ENCODE measurements at regions not wholly inside any gene's neighbourhood (a gene's known extent, or its start where the extent isn't known, plus 50 kb on each side); places are given as distances from the start of the nearest gene placed in this dataset.

DNA sequence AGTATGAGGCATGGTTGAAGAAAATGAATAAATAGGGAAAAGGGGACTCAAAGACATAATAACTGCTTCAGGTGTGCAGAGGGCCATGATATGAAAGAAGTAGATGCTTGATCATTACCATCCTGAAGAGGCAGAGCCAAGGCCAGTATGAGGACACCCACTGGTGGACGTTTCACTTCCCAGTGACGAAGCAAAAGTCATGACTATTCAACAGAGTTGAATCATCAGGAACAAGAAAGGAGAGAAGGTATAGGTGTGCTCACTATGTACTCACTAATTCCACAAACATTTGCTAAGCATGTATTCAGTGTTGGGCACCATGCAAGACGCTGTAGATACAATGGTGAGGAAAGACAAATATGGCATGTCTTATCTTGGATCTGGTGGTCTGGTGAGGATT, 319.2 kb upstream of the RUNX1 start:
- TF ChIP-seq GATA3 (IDR thresholded peaks at IDR 0.05; ENCODE audit: low read depth, low read length) (no peak), GATA2 (IDR thresholded peaks at IDR 0.05; ENCODE audit: low read depth, low read length) (no peak)

DNA sequence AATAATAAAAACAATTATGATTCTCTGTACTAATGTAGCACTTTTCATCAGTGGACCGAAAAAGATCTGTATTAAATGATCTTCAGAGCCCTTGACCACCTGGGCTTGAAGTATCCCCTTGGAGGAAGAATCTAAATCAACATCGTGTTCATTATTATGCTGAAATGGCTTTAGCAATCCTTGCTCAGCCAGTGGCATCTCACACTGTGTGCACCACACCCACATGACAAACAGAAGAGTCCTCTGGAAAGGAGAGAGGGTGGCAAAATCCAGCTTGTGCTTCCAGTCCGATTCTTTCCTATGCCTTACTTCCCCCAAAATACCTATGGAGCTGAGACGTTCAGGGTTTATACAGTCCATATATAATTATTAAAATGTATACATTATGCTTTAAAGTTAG, 318.5 kb upstream of the RUNX1 start:
- TF ChIP-seq GATA2 (IDR thresholded peaks at IDR 0.05; ENCODE audit: low read depth, low read length) (no peak), GATA3 (IDR thresholded peaks at IDR 0.05; ENCODE audit: low read depth, low read length) (no peak)

DNA sequence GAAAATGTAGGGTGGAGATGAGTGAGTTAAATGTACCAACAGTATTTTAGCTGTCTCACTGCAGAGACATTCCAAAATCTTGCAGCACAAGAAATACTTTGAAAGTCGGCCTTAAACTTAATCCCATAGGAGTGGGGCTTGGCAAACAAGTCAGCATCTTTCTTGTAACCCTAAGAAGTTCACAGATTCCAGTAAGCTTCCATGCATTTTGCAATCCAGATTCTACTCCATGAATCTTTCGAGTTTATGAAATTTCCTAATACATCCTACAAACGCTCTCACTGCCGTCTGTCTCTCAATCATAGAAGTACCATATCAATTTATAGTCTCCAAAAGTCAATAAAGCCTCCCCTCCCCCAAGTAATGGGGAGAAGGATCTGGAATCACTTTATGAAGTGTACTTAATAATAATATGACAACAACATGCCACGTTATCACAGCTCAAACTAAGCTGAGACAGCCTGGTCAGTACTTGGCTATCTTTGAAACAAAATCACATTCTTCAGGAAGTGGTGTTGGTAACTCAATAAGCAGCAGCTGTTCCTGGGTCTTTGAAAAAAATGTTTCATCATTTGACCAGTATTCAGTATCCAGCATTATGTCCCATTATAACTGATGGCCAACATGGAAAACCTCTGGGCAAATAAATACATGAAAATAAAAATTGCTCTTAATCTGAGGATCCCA, 317.4 kb upstream of the RUNX1 start:
- TF ChIP-seq GATA3 (IDR thresholded peaks at IDR 0.05; ENCODE audit: low read depth, low read length) (no peak), GATA2 (IDR thresholded peaks at IDR 0.05; ENCODE audit: low read depth, low read length) (no peak)

DNA sequence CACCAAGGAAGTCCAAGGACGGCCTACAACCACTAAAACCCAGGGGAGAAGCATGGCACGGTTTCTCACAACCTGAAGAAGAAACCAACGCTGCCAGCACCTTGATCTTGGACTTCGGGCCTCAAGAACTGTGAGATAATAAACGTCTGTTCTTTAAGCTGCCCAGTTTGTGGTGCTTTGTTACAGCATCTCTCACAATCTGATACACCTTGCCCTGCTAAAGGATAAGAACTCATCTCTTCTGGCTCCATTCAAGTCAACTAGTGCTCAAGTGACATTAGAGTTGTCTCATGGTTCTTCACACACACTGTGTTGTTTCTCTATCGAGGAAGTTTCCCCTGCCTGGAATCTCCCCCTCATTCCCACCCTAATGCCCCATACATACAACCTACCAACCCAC, 314.4 kb upstream of the RUNX1 start:
- TF ChIP-seq GATA3 (IDR thresholded peaks at IDR 0.05; ENCODE audit: low read depth, low read length) (no peak), GATA2 (IDR thresholded peaks at IDR 0.05; ENCODE audit: low read depth, low read length) (no peak)

DNA sequence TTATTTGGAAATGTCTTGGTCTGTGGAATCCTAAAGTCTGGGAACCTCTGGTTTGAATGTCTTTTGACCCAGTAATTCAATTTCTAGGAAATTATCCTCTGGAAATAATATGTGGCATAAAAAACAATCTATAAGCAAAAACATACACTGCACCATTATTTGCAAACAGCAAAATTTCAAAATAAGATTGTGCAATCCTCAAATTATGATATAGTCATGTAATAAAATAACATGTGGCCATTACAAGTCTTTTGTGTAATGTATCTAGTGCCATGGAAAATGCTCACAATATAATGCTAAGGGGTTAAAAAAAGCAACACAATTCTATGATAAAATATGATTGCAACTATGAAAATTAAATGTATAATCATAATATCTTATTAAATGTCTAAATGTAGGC, 312.9 kb upstream of the RUNX1 start:
- no peak for TF ChIP-seq GATA3 (IDR thresholded peaks at IDR 0.05; ENCODE audit: low read depth, low read length)
- TF ChIP-seq GATA2 (IDR thresholded peaks at IDR 0.05; ENCODE audit: low read depth, low read length): no peak

DNA sequence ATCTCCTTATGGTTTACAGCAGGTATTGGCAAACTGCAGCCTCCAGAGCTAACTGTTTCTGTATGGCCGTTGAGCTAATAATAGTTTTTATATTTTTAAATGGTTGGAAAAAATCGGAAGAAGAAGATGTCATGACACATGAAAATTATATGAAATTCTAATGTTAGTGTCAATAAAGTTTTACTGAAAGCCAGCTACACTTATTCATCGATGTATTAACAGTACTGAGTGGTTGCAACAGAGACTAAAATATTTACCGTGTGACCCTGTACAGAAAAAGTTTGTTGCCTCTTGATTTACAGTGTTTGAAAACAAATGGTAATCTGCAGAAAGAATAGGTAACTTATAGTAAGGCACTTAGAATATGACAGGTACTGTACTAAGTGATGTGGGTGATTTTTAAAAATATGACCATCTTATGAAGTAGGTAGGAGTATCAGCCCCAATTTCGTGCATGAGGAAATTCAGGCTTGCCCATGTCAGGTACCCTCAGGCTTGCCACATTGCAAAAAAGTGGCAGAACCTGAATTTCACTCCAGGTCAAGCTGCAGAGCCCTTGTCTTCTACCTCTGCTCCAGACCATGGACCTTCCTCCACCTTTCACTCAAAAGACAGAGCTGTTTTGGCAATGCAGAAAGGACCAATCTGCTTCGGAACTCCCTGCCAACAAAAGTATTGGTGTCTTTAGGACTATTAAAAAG, 311.9 kb upstream of the RUNX1 start:
- TF ChIP-seq GATA2 (IDR thresholded peaks at IDR 0.05; ENCODE audit: low read depth, low read length): no peak
- TF ChIP-seq GATA3 (IDR thresholded peaks at IDR 0.05; ENCODE audit: low read depth, low read length): no peak

DNA sequence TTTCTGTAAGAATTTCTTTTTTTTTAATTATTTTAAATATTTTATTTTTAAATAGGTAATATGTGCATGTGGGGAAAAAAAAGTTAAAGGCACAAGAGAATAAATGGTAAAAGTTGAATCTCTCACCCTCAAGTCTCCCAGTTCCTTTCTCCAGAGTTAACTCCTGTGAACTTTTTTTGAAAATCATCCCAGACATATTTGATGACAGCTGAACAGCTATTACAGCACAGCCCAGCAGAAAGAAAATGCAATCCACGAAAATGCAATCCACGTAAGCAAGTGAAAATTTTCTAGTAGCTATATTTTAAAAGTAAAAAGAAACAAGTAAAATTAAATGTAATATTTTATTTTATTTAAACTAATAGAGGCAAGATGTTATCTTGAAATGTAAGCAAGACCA, 310.0 kb upstream of the RUNX1 start:
- TF ChIP-seq GATA3 (IDR thresholded peaks at IDR 0.05; ENCODE audit: low read depth, low read length): no peak
- no peak for TF ChIP-seq GATA2 (IDR thresholded peaks at IDR 0.05; ENCODE audit: low read depth, low read length)

DNA sequence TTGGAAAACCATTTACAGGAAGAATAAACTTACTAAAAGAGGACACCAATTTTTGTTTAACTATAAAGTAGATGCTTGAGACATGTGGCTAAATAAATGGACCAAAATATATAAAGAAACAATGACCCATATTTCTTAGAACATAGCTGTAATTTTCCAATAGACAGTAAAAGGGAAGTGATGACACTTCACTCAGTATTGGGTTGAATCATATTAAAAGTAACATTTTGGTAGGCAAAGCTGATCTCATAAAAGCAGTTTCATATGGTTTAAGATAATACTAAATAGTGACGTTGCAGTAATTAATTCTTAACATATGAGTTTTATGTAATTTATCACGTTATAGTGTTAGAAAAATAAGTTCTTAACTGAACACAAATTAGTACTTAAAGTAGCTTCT, 308.9 kb upstream of the RUNX1 start:
- TF ChIP-seq GATA3 (IDR thresholded peaks at IDR 0.05; ENCODE audit: low read depth, low read length): no peak
- TF ChIP-seq GATA2 (IDR thresholded peaks at IDR 0.05; ENCODE audit: low read depth, low read length): no peak

DNA sequence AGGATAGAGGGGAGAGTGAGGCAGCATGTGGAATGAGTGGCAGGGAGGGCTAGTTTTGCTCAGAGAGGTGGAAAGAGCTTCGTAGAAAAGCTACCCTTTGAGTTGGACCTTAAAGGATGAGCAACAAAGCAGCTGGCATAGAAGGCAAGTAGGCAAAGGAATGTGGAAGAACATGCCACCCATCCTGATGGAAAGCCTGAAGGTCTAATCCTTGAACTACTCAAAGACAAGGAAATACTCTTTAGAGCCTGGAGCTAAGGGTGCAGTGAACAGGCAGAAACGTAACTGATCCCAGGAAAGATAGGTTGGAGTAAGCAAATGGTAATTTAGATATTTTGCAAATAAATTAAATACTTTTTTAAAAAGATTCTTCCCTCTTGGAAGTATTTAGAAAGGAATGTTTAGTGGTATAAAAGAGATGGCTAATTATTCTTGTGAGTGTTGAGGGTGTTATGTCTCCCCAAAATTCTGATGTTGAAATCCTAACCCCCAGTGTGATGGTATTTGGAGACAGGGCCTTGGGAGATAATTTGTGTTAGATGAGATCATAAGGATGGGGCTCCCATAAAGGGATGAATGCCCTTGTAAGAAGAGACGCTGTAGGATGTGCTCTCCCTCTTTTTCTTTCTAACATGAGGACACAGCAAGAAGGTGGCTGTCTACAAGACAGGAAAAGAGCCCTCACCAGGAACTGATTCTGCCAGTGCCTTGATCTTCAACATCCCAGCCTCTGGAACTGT, 308.1 kb upstream of the RUNX1 start:
- TF ChIP-seq GATA3 (IDR thresholded peaks at IDR 0.05; ENCODE audit: low read depth, low read length) (no peak), GATA2 (IDR thresholded peaks at IDR 0.05; ENCODE audit: low read depth, low read length) (no peak)

DNA sequence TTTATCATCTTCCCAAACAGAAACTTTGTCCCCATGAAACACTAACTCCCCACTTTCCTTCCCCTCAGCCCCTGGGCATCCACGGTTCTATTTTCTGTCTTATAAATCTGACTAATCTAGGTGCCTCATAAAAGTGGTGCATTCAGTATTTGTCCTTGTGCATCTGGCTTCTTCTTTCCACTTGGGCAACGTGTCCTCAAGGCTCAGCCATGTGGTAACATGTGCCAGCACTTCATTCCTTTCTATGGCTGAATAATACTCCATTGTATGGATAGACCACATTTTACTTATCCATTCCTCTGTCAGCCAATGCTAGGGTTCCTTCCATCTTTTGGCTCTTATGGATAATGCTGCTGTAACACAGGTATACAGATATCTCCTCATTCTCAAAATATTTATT, 305.0 kb upstream of the RUNX1 start:
- TF ChIP-seq GATA2 (IDR thresholded peaks at IDR 0.05; ENCODE audit: low read depth, low read length) (no peak), GATA3 (IDR thresholded peaks at IDR 0.05; ENCODE audit: low read depth, low read length) (no peak)

DNA sequence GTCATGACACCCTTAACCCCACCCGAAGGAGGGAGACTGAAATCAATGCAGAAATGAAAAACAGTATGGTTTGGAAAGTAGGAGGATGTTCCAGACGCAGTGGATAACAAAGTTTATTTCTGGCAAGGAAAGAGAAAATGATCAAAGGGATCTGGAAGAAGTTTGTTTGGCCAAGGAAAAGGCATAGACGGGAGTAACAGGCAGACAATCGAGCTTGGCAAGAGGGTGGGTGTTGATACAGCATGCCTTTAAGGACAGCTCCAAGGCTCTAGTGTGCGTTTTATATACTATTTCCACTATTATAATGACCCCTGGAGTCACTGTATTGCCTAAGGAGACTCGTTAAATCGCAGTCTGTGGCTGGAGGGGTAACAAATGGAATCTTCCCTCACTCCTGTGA, 303.7 kb upstream of the RUNX1 start:
- TF ChIP-seq GATA3 (IDR thresholded peaks at IDR 0.05; ENCODE audit: low read depth, low read length) (no peak), GATA2 (IDR thresholded peaks at IDR 0.05; ENCODE audit: low read depth, low read length) (no peak)

DNA sequence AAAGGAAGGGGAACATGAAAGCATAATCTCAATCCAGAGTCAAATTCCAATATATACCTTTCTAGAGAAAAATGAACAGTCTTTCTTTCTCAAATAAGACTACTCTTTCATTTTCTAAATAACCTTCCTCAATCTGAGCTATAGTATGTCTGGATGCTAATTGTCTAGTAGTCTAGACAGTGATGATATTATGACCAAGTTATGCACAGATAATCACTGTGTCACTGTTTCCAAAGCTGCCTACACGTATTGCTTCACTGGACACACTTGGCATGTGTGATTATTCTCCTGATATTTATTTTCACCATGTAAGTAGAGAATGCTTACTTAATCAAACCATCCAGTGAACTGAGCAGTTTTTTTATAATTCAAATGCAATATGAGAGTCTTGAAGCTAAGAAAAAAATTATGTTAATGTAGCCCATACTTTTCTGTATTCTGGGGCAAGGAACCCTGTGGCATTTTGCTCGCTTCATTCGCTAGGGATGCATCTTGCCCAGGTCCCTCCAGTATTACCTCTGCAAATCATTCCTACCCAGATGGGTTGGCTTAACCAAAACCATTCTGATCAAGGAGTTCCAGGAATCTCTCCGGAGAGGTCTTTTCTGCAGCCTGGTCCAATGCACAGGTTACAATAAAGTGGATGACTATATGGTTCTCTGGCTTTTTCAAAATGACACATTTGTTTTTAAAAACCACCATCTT, 303.1 kb upstream of the RUNX1 start:
- TF ChIP-seq GATA2 (IDR thresholded peaks at IDR 0.05; ENCODE audit: low read depth, low read length) (no peak), GATA3 (IDR thresholded peaks at IDR 0.05; ENCODE audit: low read depth, low read length) (no peak)

DNA sequence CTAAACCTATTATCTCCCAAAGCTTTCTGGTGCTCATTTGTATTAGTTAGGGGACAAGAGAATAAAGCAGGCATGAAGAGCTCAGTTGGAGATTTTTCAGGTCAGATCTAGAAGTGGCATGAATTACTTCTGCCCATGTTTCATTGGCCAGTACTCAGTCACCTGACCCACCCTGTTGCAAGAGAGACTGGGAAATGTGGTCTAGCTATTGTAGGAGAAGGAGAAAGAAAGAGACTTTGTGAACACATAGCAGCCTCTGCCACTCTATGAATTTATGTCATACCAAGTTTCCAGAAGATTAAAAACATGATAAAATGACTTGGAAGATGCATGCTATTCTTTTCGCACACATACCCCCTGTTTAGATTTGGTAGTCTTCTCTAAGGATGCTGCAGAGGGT, 302.3 kb upstream of the RUNX1 start:
- no peak for TF ChIP-seq GATA3 (IDR thresholded peaks at IDR 0.05; ENCODE audit: low read depth, low read length)
- TF ChIP-seq GATA2 (IDR thresholded peaks at IDR 0.05; ENCODE audit: low read depth, low read length): no peak

DNA sequence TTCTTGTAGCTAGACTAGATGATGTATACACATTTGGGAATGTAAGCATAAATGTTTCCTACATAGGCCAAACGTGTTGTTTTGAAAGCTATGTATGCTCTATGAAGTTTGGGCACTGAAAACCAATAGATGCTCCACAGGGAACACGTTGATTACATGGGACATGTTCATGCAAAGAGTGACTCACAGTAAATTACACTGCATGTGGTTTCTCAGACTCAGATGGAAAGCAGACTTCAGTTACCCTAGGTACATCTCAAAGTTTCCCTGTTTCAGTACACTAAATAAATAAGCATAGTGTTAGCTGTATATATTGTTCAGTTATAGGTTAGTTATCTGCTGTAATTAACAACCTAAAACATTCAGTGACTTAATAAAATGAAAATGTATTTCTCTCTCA, 301.9 kb upstream of the RUNX1 start:
- no peak for TF ChIP-seq GATA3 (IDR thresholded peaks at IDR 0.05; ENCODE audit: low read depth, low read length)
- TF ChIP-seq GATA2 (IDR thresholded peaks at IDR 0.05; ENCODE audit: low read depth, low read length): no peak

All from SH-SY5Y (cell line).